ENCODE measurements at regions not wholly inside any gene's neighbourhood (a gene's known extent, or its start where the extent isn't known, plus 50 kb on each side); places are given as distances from the start of the nearest gene placed in this dataset.

DNA sequence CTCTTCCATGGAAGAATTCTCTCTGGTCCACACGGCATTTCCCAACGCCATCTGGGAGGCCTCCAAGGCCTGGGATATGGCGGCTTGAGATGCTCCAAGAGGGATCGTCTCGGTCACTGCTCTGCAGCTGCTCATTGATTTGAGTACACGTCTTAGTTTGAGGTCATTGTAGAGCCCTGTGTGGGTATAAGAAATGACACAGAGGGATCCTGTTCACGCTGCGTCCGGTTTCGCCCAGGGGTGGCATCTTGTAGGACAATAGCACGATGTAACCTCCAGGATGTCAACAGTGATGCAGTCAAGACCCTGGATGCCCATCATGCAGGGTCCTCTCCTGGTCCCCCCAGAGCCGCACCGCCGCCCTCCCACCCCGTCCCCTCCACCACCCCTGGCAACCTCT, 564.6 kb downstream of the BRD1 start:
- Histone ChIP-seq H3K9ac (no peak overlapping the region), H3K9me2 (ENCODE audit: insufficient read depth) (no peaks in the 10 kb centered on the region), H4K20me1 (ENCODE audit: insufficient read depth) (no peaks in the 10 kb centered on the region), H3K9me3 (ENCODE audit: low read depth) (no peaks in the 10 kb centered on the region), H3K4me2 (ENCODE audit: unreplicated experiment) (no peak overlapping the region), H2AFZ (no peak overlapping the region), H3K27ac (no peak overlapping the region), H3K4me1 (ENCODE audit: insufficient read depth) (no peaks in the 10 kb centered on the region), H3F3A (ENCODE audit: insufficient read depth) (no peaks in the 10 kb centered on the region), H3K4me3 (no peak overlapping the region), H3K27me3 (replicated peaks; ENCODE audit: insufficient read depth) (no peaks in the 10 kb centered on the region), H3K79me2 (ENCODE audit: insufficient read depth) (no peaks in the 10 kb centered on the region), H3K36me3 (ENCODE audit: low read depth) (no peaks in the 10 kb centered on the region)
- in situ Hi-C loops (cut with MboI), result no loop called here
- no peak for DNase-seq
- WGBS, 2 experiments (ENCODE audit: low coverage in 1 of 2, low lambda C conversion rate in 2 of 2, missing lambda C conversion rate in 2 of 2), result 47 to 64% methylated on average over 10 to 15 of the region's 15 CpGs
- no peak for TF ChIP-seq EZH2phosphoT487 (IDR thresholded peaks at IDR 0.05; ENCODE audit: insufficient read depth, low read depth)
- no peak for TF ChIP-seq EZH2 (IDR thresholded peaks at IDR 0.05; ENCODE audit: insufficient read depth, poor library complexity, severe bottlenecking)

DNA sequence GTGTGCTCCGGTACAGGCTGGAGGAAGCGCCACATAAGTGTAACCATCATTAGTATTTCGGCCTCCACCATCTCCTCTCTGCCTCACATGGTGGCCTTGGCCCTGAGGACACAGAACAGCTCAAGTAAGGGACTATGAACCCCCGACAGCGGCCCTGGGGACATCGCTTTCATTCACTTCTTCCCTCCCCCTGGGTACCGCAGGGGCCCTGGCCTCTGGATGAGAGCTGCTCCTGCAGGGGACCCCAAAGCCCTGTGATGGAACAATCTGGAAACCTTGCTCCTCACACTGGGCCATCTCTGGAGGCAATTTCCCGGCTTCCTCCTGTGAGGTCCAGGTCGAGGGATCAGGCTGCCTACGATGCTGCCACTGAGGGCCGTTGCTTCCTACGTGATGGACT, 565.5 kb downstream of the BRD1 start:
- no peaks in the 10 kb centered on the region for H3K79me2 ChIP-seq (ENCODE audit: insufficient read depth)
- DNase-seq, result no peak
- no peak overlapping the region for H3K9ac ChIP-seq
- H3K4me1 ChIP-seq (ENCODE audit: insufficient read depth), result no peaks in the 10 kb centered on the region
- no peaks in the 10 kb centered on the region for H3K9me2 ChIP-seq (ENCODE audit: insufficient read depth)
- no peak overlapping the region for H3K4me3 ChIP-seq
- no peaks in the 10 kb centered on the region for H4K20me1 ChIP-seq (ENCODE audit: insufficient read depth)
- H3K9me3 ChIP-seq (ENCODE audit: low read depth), result no peaks in the 10 kb centered on the region
- H3K27ac ChIP-seq, result no peak overlapping the region
- H3K27me3 ChIP-seq (replicated peaks; ENCODE audit: insufficient read depth), result no peaks in the 10 kb centered on the region
- H3K36me3 ChIP-seq (ENCODE audit: low read depth), result no peaks in the 10 kb centered on the region
- H2AFZ ChIP-seq, result no peak overlapping the region
- TF ChIP-seq EZH2phosphoT487 (IDR thresholded peaks at IDR 0.05; ENCODE audit: insufficient read depth, low read depth), result no peak
- H3K4me2 ChIP-seq (ENCODE audit: unreplicated experiment), result no peak overlapping the region
- in situ Hi-C loops (cut with MboI), result no loop called here
- H3F3A ChIP-seq (ENCODE audit: insufficient read depth), result no peaks in the 10 kb centered on the region
- WGBS, 2 experiments (ENCODE audit: low coverage in 1 of 2, low lambda C conversion rate in 2 of 2, missing lambda C conversion rate in 2 of 2), result 35 to 51% methylated on average over 12 of the region's 12 CpGs

GRCh38 chr22:49261616-49262015, 566.1 kb downstream of the BRD1 start:
- Histone ChIP-seq H4K20me1 (ENCODE audit: insufficient read depth) (no peaks in the 10 kb centered on the region), H3K79me2 (ENCODE audit: insufficient read depth) (no peaks in the 10 kb centered on the region), H3K4me2 (ENCODE audit: unreplicated experiment) (no peak overlapping the region), H3K9me2 (ENCODE audit: insufficient read depth) (no peaks in the 10 kb centered on the region), H3K27ac (no peak overlapping the region), H3K4me1 (ENCODE audit: insufficient read depth) (no peaks in the 10 kb centered on the region), H2AFZ (no peak overlapping the region), H3K27me3 (replicated peaks; ENCODE audit: insufficient read depth) (no peaks in the 10 kb centered on the region), H3K9ac (no peak overlapping the region), H3F3A (ENCODE audit: insufficient read depth) (no peaks in the 10 kb centered on the region), H3K4me3 (no peak overlapping the region), H3K9me3 (ENCODE audit: low read depth) (no peaks in the 10 kb centered on the region), H3K36me3 (ENCODE audit: low read depth) (no peaks in the 10 kb centered on the region)
- 53 to 57% methylated on average over 12 to 17 of the region's 17 CpGs for WGBS, 2 experiments (ENCODE audit: low coverage in 1 of 2, low lambda C conversion rate in 2 of 2, missing lambda C conversion rate in 2 of 2)
- in situ Hi-C loops (cut with MboI), result no loop called here
- no peak for DNase-seq
- TF ChIP-seq EZH2 (IDR thresholded peaks at IDR 0.05; ENCODE audit: insufficient read depth, poor library complexity, severe bottlenecking), result no peak
- TF ChIP-seq EZH2phosphoT487 (IDR thresholded peaks at IDR 0.05; ENCODE audit: insufficient read depth, low read depth), result no peak

GRCh38 chr22:49260681-49261580, 566.7 kb downstream of the BRD1 start:
- no peaks in the 10 kb centered on the region for H3F3A ChIP-seq (ENCODE audit: insufficient read depth)
- TF ChIP-seq EZH2 (IDR thresholded peaks at IDR 0.05; ENCODE audit: insufficient read depth, poor library complexity, severe bottlenecking), result no peak
- TF ChIP-seq EZH2phosphoT487 (IDR thresholded peaks at IDR 0.05; ENCODE audit: insufficient read depth, low read depth), result no peak
- no peaks in the 10 kb centered on the region for H3K9me3 ChIP-seq (ENCODE audit: low read depth)
- H3K27me3 ChIP-seq (replicated peaks; ENCODE audit: insufficient read depth), result no peaks in the 10 kb centered on the region
- no peaks in the 10 kb centered on the region for H3K36me3 ChIP-seq (ENCODE audit: low read depth)
- in situ Hi-C loops (cut with MboI), result no loop called here
- no peak overlapping the region for H3K4me3 ChIP-seq
- no peak overlapping the region for H3K4me2 ChIP-seq (ENCODE audit: unreplicated experiment)
- H4K20me1 ChIP-seq (ENCODE audit: insufficient read depth), result no peaks in the 10 kb centered on the region
- H3K4me1 ChIP-seq (ENCODE audit: insufficient read depth), result no peaks in the 10 kb centered on the region
- no peak overlapping the region for H3K9ac ChIP-seq
- H3K9me2 ChIP-seq (ENCODE audit: insufficient read depth), result no peaks in the 10 kb centered on the region
- H3K27ac ChIP-seq, result no peak overlapping the region
- no peak overlapping the region for H2AFZ ChIP-seq
- WGBS, 2 experiments (ENCODE audit: low coverage in 1 of 2, low lambda C conversion rate in 2 of 2, missing lambda C conversion rate in 2 of 2), result 35 to 40% methylated on average over 17 of the region's 17 CpGs
- no peak for DNase-seq
- H3K79me2 ChIP-seq (ENCODE audit: insufficient read depth), result no peaks in the 10 kb centered on the region
